Stomach (tissue), 4 donors: ENCODE measurements at regions not wholly inside any gene's neighbourhood (a gene's known extent, or its start where the extent isn't known, plus 50 kb on each side); places are given as distances from the start of the nearest gene placed in this dataset.

Experiments
- CTCF ChIP-seq, 7 experiments: fragments of 450-650 bp in 4 of 7; fragments of 200-600 bp in 3 of 7; sonication (generic) in 3 of 7; IDR thresholded peaks; one replicate each; pipeline ENCODE4 v1.5.1; 2016 to 2019; ENCODE audit warnings: antibody characterized with exemption in 7 of 7, control low read depth in 2 of 7, mild to moderate bottlenecking in 1 of 7
- EP300 ChIP-seq: sonication (generic); formaldehyde crosslinking; IDR thresholded peaks from one replicate; pipeline ENCODE4 v1.6.1; 2017; ENCODE audit warnings: antibody characterized with exemption
- POLR2A ChIP-seq, 4 donors: fragments of 450-650 bp; IDR thresholded peaks; one replicate each; pipeline ENCODE4 v1.6.1; 2016; ENCODE audit warnings: antibody characterized with exemption in 4 of 4, control low read depth in 2 of 4, mild to moderate bottlenecking in 1 of 4, moderate library complexity in 1 of 4
- POLR2AphosphoS5 ChIP-seq, 3 donors: sonication (generic); formaldehyde crosslinking; IDR thresholded peaks; one replicate each; pipeline ENCODE4 v1.6.1; 2016; ENCODE audit warnings: antibody characterized with exemption in 3 of 3

GRCh38 chr12:105855361-105856047 is 283.2 kb downstream of the NUAK1 start:
- TF ChIP-seq CTCF (IDR thresholded peaks at IDR 0.05): no peak
- no peak for TF ChIP-seq EP300
- TF ChIP-seq POLR2AphosphoS5 (IDR thresholded peaks at IDR 0.05): no peak
- no peak for TF ChIP-seq POLR2A (IDR thresholded peaks at IDR 0.05)
